Lung (tissue), 11 donors: ENCODE measurements at regions not wholly inside any gene's neighbourhood (a gene's known extent, or its start where the extent isn't known, plus 50 kb on each side); places are given as distances from the start of the nearest gene placed in this dataset.
A peak's percentile ranks its signal among the peaks of the same experiment; 100 is the strongest.
"Not testable (repeated sequence)": the region's sequence is repeated elsewhere in the genome, so short reads cannot be mapped to it uniquely, and the experiment has no call there.

ENCODE experiments used
- ATAC-seq: fragments of 200-7000 bp; cut with Tn5 transposase; one replicate; pipeline ENCODE4 v1.9.1; 2020; ENCODE audit warnings: moderate number of reproducible peaks; ENCODE audit not compliant: insufficient read depth, low FRiP score
- DNase-seq, 3 donors: peaks; one replicate each; pipeline ENCODE4 v3.0.0-alpha.2; 2013 to 2017
- H3K27ac ChIP-seq, 2 donors: one replicate each; pipeline ENCODE4 v1.5.1; 2013; ENCODE audit warnings: mild to moderate bottlenecking in 2 of 2, moderate library complexity in 2 of 2, control low read depth in 1 of 2, inconsistent platforms in 1 of 2, low read depth in 1 of 2, low read length in 1 of 2
- H3K27me3 ChIP-seq, 3 donors: one replicate each; pipeline ENCODE4 v1.5.1; 2013; ENCODE audit warnings: low read length in 2 of 3; ENCODE audit not compliant: control insufficient read depth in 3 of 3, insufficient read depth in 3 of 3
- H3K36me3 ChIP-seq, 4 donors: one replicate each; pipeline ENCODE4 v1.5.1; 2013; ENCODE audit warnings: low read length in 4 of 4, mild to moderate bottlenecking in 1 of 4, moderate library complexity in 1 of 4; ENCODE audit not compliant: control insufficient read depth in 4 of 4, insufficient read depth in 4 of 4
- H3K4me1 ChIP-seq, 5 donors: one replicate each; pipeline ENCODE4 v1.5.1; 2013; ENCODE audit warnings: low read length in 5 of 5, mild to moderate bottlenecking in 2 of 5, moderate library complexity in 1 of 5; ENCODE audit not compliant: control insufficient read depth in 5 of 5, insufficient read depth in 5 of 5
- H3K4me3 ChIP-seq: one replicate; pipeline ENCODE4 v1.5.1; 2013; ENCODE audit warnings: mild to moderate bottlenecking, control low read depth, moderate library complexity
- H3K9ac ChIP-seq, 2 donors: one replicate each; pipeline ENCODE4 v1.5.1; 2013; ENCODE audit warnings: low read length in 2 of 2, control low read depth in 1 of 2; ENCODE audit not compliant: insufficient read depth in 1 of 2
- H3K9me3 ChIP-seq, 4 donors: one replicate each; pipeline ENCODE4 v1.5.1; 2013; ENCODE audit warnings: low read length in 3 of 4, mild to moderate bottlenecking in 1 of 4, moderate library complexity in 1 of 4; ENCODE audit not compliant: control insufficient read depth in 4 of 4, insufficient read depth in 3 of 4
- WGBS, 2 donors: extraction: QIAGEN DNeasy Blood & Tissue Kit; methylation state at CpG; one replicate each; pipeline ENCODE4 v1.1.7; 2013; 5-methylcytosine and 5-hydroxymethylcytosine counted together
- TF ChIP-seq, protein P1 (sequence below): IDR thresholded peaks from 2 replicates; pipeline ENCODE4 v1.5.1; 2012; ENCODE audit warnings: mild to moderate bottlenecking; ENCODE audit errors: control extremely low read depth, extremely low read depth
- donor health status: control.
- donor health status: control.
- donor health status: Bipolar disorder and iron deficiency.
- donor health status: healthy.
- donor health status: DM: yes; HTN: yes; CAD: no.

DNA sequence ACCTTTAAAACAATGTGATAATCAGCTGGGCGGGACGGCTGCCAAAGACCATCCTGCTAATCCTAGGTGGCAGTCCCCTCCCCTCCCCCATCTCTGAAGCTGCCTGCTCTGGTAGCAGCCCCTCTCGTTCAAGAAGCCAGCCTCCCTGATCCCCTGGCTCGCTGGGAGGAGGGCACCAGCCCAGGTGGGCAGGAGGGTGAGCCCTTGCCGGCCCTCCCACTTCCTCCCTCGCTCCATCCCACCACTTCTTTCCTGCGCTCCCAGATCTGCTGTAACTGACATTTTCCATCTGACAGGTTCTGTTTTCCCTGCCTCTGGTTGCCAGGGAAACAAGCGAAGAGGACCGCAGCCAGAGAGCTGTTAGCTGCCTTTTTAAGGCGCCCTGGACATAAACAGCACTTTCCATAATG is 155.7 kb upstream of the TNRC6C start:
- Histone ChIP-seq H3K4me1 (peaks cover 0 to 21% (median 5%) of the 10 kb centered on the region in 5 donors), H3K27me3 (peaks cover 0 to 11% (median 6%) of the 10 kb centered on the region in 3 donors), H3K9ac (no peak overlapping the region), H3K27ac (no peak overlapping the region), H3K4me3 (no peak overlapping the region), H3K36me3 (no peaks in the 10 kb centered on the region), H3K9me3 (no peaks in the 10 kb centered on the region)
- no peak for ATAC-seq
- peak; percentile 91 to 98 (median 97) for DNase-seq
- WGBS, 2 donors: 9 to 19% methylated on average over 10 of the region's 10 CpGs
- TF ChIP-seq, protein P1, sequence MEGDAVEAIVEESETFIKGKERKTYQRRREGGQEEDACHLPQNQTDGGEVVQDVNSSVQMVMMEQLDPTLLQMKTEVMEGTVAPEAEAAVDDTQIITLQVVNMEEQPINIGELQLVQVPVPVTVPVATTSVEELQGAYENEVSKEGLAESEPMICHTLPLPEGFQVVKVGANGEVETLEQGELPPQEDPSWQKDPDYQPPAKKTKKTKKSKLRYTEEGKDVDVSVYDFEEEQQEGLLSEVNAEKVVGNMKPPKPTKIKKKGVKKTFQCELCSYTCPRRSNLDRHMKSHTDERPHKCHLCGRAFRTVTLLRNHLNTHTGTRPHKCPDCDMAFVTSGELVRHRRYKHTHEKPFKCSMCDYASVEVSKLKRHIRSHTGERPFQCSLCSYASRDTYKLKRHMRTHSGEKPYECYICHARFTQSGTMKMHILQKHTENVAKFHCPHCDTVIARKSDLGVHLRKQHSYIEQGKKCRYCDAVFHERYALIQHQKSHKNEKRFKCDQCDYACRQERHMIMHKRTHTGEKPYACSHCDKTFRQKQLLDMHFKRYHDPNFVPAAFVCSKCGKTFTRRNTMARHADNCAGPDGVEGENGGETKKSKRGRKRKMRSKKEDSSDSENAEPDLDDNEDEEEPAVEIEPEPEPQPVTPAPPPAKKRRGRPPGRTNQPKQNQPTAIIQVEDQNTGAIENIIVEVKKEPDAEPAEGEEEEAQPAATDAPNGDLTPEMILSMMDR: no peak

DNA sequence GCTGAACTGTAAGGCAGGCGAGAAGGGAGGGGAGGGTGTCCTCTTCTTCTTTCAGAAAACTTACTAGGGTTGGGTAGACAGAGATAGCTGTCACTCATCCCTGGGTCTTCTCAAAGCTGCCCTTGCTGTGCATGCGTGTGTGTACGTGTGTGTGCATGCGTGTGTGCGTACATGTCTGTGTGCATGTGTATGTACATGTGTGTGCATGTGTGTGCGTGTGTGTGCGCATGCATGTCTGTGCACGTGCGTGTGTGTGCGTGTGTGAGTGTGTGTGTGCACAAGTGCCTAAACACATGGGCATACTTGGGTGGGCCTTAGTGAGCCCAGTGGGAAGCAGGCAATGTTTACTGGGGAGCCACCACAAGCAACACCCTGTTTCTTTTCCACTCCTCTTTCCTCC is 154.8 kb upstream of the TNRC6C start:
- no peak overlapping the region for H3K4me3 ChIP-seq
- no peaks in the 10 kb centered on the region for H3K36me3 ChIP-seq
- ATAC-seq (no peak), DNase-seq (no peak)
- H3K4me1 ChIP-seq: peaks cover 0 to 21% (median 5%) of the 10 kb centered on the region in 5 donors
- H3K9me3 ChIP-seq: no peaks in the 10 kb centered on the region
- peaks cover 0 to 11% (median 6%) of the 10 kb centered on the region in 3 donors for H3K27me3 ChIP-seq
- no peak overlapping the region for H3K27ac ChIP-seq
- TF ChIP-seq, protein P1: no peak
- no peak overlapping the region for H3K9ac ChIP-seq
- 95% methylated on average over 10 of the region's 10 CpGs for WGBS, 2 donors

DNA sequence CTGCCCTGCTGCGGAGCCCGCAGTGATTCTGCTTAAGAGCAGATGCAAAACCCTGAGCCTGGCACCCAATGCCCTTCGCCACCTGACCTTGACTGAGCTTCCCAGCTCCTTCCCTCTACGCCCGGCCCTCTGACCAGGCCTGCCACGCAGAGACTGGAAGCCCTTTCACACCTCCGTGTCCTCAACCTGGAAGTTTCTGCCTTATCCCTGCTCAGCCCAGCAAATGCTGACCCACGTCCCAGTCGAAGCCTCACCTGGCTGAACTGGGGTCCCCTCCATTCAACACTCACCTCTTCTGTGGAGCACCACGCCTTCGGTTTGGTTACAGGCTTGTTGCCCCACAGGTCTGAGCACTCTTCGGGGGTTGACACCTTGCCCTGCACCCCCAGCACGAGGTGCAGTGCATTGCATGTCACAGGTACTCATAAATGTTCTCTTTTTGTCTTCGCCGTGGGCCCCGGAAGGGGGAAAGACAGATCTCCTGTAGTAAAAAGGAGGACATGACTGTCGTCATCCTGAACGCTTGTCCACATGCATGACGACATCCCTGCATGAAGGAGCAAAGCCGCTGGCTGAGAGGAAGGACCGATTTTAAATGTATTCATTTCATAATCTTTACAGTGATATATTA is 153.6 kb upstream of the TNRC6C start:
- Histone ChIP-seq H3K36me3 (no peaks in the 10 kb centered on the region), H3K4me1 (peaks cover 0 to 21% (median 5%) of the 10 kb centered on the region in 5 donors), H3K9ac (no peak overlapping the region), H3K27me3 (peaks cover 0 to 11% (median 6%) of the 10 kb centered on the region in 3 donors), H3K4me3 (no peak overlapping the region), H3K27ac (no peak overlapping the region), H3K9me3 (no peaks in the 10 kb centered on the region)
- ATAC-seq (no peak), DNase-seq (no peak)
- WGBS, 2 donors: 79 to 83% methylated on average over 21 of the region's 21 CpGs
- TF ChIP-seq, protein P1: no peak

DNA sequence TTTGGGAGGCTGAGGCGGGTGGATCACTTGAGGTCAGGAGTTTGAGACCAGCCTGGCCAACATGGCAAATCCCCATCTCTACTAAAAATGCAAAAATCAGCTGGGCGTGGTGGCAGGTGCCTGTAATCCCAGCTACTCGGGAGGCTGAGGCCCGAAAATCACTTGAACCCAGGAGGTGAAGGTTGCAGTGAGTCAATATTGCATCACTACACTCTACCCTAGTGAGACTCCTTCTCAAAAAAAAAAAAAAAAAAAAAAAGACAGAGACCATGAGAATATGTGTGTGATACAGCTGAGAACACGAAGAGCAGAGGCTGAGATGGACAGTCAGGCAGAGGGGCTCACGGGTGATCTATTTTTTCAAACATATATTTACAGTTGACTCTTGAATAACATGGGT is 152.5 kb upstream of the TNRC6C start:
- H3K4me1 ChIP-seq: peaks cover 5 to 21% (median 6%) of the 10 kb centered on the region in 5 donors
- ATAC-seq: not testable (repeated sequence)
- WGBS, 2 donors: 82 to 85% methylated on average over 6 of the region's 6 CpGs

More for the DNA sequence above, 152.5 kb upstream of the TNRC6C start:
- H3K4me3 ChIP-seq, DNase-seq, H3K9ac ChIP-seq, H3K9me3 ChIP-seq, H3K27ac ChIP-seq, H3K36me3 ChIP-seq: not testable (repeated sequence)
- H3K27me3 ChIP-seq: peaks cover 0 to 11% (median 3%) of the 10 kb centered on the region in 3 donors
